ENCODE measurements at regions not wholly inside any gene's neighbourhood (a gene's known extent, or its start where the extent isn't known, plus 50 kb on each side); places are given as distances from the start of the nearest gene placed in this dataset.

GRCh38 chr10:42948040-42948439 lies 128.8 kb upstream of the RET start:
- no peak for DNase-seq (ENCODE audit: low spot score)
- intact Hi-C loops (cut with DNase I), result no loop called here

DNA sequence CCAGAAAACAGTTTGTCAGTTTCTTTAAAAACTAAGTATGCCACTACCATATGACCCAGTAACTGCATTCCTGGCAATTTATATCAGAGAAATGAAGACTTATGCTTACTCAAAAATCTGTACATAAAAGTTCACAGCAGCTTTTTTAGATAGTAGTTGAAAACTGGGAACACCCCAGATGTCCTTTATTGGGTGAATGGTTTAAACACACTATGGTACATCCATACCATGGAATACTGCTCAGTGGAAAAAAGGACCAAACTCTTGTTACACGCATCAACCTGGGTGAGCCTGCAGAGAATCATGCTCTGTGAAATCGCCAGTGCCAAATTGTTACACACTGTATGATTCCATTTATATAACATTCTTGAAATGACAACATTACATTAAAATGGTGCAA lies 127.6 kb upstream of the RET start:
- no peak for DNase-seq (ENCODE audit: low spot score)
- intact Hi-C loops (cut with DNase I), result no loop called here

GRCh38 chr10:42950606-42951485 lies 126.0 kb upstream of the RET start:
- peak; percentile 62 for DNase-seq (ENCODE audit: low spot score)

DNA sequence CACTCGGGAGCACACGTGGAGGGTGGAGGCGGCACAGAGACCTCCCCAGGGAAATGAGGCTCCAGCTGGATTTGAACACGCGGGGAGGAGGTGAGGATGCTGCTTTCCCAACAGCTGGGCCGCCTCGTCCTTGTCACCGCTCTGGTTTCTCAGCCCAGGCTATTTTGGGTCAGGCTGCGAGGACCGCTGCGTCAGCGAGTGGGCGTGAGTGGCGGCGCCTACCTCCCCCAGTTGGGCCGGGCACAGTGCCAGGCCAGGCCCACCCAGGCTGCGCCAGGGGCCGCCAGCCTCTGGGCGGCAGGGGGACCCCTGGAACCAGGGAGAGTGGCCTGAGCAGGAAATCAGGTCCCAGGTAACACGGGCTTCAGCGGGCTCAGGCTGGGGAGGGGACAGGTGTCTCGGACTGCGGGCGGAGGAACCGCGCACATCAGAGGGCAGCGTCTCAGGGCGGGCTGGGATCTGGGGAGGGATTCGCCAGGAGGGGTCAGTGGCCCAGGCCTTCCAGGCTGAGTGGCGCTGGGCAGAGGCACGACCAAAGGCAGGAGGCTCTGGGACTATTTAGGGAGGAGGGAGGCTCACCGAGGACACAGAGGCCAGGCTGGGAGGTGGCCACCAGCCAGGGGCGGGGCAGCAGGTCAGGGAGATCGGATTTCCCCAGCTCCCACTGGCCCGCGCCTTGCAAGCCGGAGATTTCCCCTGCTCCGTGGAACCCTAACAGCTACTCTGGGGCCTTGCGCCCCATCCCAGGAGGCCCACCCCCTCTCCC lies 125.2 kb upstream of the RET start:
- DNase-seq (ENCODE audit: low spot score), result peak; percentile 76
- intact Hi-C loops (cut with DNase I), result no loop called here

More at GRCh38 chr10:42950606-42951485, 126.0 kb upstream of the RET start:
- intact Hi-C loops (cut with DNase I), result no loop called here

DNA sequence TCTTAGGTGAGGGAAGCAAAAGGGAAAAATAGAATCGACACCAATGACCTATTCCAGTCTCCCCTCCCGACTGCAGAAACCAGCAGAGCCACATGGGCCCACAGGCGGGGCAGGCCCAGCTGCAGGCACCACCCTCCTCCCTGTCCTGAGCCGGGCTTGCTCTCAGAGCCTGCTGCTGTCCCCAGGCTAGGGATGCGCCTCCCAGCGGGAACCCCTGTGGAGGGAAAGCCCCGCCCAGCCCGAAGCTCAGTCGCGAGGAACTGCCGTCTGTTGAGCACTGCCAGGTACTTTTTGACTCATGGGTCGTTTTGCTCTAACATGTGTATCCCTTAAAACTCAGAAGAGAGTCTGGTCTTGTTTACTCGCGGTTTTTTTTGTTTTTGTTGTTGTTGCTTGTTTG lies 124.5 kb upstream of the RET start:
- DNase-seq (ENCODE audit: low spot score), result peak; percentile 70
- intact Hi-C loops (cut with DNase I), result no loop called here

GRCh38 chr10:42952931-42953683 lies 123.8 kb upstream of the RET start:
- intact Hi-C loops (cut with DNase I), result no loop called here
- DNase-seq (ENCODE audit: low spot score), result peak; percentile 66

DNA sequence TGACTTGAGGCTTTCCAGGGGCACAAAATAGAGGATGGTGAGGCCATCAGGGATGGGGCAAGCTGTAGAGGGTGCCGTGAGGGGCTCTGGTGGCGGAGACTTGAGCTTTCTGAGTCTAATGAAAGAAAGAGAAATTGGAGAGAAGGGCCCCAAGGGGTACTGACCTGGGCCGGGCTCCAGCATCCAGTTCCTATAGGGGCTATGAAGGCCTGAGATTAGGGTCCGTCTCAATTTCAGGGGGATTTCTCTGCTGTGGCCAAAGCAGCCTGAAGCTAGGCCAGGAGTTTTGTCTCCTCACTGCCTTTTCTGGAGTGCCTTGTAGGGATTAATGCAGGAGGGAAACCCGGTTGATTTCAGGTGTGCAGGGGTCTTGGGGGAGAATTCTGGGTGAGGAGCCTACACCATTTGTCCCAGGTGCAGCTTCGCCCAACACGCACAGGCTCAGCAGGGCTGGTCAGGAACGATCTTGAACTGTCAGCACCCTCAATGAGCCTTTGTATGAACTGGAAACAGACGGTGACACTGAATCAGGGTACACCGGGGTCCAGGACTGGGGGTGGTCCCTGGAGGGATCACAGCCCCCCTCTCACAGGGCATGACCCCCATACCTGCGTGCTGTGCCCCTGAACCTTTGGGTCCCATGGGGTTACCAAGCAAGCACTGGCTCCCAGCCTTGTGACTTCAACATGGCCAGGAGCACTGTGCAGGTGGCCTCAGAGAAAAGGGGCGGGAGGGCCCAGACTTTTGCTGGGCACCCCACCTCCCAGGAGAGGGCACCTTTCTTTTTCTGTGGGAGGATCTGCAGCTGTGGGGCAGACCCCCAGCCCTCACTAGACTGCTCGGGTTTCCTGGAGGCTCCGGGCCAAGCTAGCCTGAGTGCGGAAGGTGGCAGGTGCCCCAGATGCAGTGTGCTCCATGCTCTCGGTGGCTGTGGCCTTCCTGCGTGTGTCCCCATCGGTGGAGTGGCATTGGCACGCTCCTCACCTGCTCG lies 122.9 kb upstream of the RET start:
- intact Hi-C loops (cut with DNase I), result no loop called here
- DNase-seq (ENCODE audit: low spot score), result peak; percentile 68

- peak; percentile 41 for DNase-seq (ENCODE audit: low spot score)
- intact Hi-C loops (cut with DNase I), result no loop called here
These were observed 121.9 kb upstream of the RET start for GRCh38 chr10:42954766-42955492.

GRCh38 chr10:42955493-42955889 lies 121.4 kb upstream of the RET start:
- peak; percentile 66 for DNase-seq (ENCODE audit: low spot score)
- intact Hi-C loops (cut with DNase I), result no loop called here

- no peak for DNase-seq (ENCODE audit: low spot score)
- intact Hi-C loops (cut with DNase I), result no loop called here
These were observed 120.8 kb upstream of the RET start for GRCh38 chr10:42956045-42956444.

- peak; percentile 40 for DNase-seq (ENCODE audit: low spot score)
- intact Hi-C loops (cut with DNase I), result no loop called here
These were observed 118.6 kb upstream of the RET start for GRCh38 chr10:42958142-42958868.

DNA sequence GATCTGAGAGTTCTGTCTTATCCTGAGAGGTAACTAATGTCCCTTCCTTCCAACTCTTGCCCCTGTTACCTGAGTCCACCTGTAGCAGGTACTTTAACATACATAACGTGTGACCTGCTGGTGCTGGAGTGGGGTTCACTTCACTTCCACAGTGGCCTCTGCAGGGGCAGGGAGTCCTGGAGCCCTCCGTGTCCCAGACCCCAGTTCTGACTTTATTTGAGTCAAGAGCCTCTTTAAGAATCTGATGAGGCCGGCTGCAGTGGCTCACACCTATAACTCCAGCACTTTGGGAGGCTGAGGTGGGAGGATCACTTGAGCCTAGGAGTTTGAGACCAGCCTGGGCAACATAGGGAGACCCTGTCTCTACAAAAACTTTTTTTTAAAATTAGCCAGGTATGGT lies 117.0 kb upstream of the RET start:
- intact Hi-C loops (cut with DNase I), result loop anchor here in 1 of 2 donors (2.0 kb wide), 1 partner anchor 25 kb away; no protein-coding TSS in a partner anchor
- peak; percentile 70 for DNase-seq (ENCODE audit: low spot score)

- intact Hi-C loops (cut with DNase I), result loop anchor here in 1 of 2 donors (2.0 kb wide), 1 partner anchor 26 kb away; no protein-coding TSS in a partner anchor
- DNase-seq (ENCODE audit: low spot score), result peak; percentile 60
These were observed 116.3 kb upstream of the RET start for GRCh38 chr10:42960491-42960990.

DNA sequence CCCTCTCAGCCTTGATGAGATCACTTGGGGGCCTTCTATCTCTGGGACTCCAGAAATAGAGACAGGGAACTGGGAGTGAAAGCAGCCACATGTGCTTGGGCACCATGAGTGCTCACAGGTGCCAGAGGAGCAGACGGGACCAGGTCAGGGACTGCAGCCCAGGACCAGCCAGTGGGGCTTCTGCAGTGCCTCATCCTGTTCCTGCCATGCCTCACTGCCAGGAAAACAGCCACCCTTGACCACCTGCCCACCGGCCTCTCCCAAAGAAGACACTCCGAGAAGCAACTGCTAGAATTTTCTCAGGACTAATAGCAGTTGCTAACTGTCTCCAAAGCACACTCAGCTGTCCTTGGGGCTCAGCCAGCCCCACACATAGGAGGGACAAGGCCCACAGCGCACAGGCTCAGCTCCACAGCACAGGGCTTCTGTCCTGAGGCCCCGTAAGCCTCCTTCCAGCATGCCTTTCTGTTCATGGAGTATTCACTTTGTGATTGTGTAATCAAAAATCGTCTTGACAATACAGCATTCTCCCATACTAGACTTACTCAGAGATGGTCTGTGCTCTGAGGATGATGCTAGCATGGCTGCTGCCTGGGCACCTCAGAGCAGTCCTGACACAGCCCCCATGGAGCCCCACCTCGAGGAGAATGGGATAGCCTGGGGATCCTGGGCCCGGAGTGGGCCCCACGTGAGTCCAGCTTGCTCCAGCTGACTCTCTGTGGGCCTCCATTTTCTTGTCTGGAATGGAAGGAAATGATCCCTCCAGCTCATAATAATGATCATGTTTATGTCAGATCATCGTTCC lies 115.7 kb upstream of the RET start:
- peak; percentile 61 for DNase-seq (ENCODE audit: low spot score)

DNA sequence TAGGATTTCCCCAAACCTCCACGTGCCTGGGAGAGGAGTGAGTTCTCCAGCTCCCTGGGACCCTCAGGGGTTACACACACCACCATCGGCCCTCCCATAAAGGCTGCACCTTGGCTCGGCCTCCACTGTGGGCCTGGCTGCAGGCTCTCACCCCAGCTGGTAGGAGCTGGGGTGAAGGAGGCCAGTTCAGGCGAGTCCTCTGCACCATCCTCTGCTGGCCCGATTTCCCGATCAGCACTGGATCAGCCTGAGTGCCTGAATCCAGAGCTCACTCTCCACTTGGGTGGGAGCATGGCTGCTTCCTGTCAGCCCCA lies 115.1 kb upstream of the RET start:
- intact Hi-C loops (cut with DNase I), result loop anchor here in 1 of 2 donors (2.0 kb wide), 1 partner anchor 27 kb away; no protein-coding TSS in a partner anchor
- peak; percentile 65 for DNase-seq (ENCODE audit: low spot score)

More for the DNA sequence above, 115.7 kb upstream of the RET start:
- intact Hi-C loops (cut with DNase I), result loop anchor here in 1 of 2 donors (2.0 kb wide), 1 partner anchor 26 kb away; no protein-coding TSS in a partner anchor

All from posterior vena cava (tissue), 2 donors.